Right lobe of liver (tissue), 6 donors: ENCODE measurements at regions not wholly inside any gene's neighbourhood (a gene's known extent, or its start where the extent isn't known, plus 50 kb on each side); places are given as distances from the start of the nearest gene placed in this dataset.

Experiments
- ATAC-seq, 4 donors: fragments of 200-7000 bp; cut with Tn5 transposase; one replicate each; pipeline ENCODE4 v1.9.1; 2020; ENCODE audit warnings: mild to moderate bottlenecking in 4 of 4, moderate library complexity in 4 of 4
- DNase-seq, 3 donors: peaks; one replicate each; pipeline ENCODE4 v3.0.0-alpha.2; 2020
- H3K27ac ChIP-seq, 3 donors: fragments of 200-600 bp; one replicate each; pipeline ENCODE4 v1.8.0; 2022
- H3K27me3 ChIP-seq, 2 donors: fragments of 200-600 bp; one replicate each; pipeline ENCODE4 v1.8.0; 2022
- H3K36me3 ChIP-seq, 4 donors: fragments of 200-600 bp; sonication (generic) in 1 of 4; one replicate each; pipeline versions ENCODE4 v1.5.1 to v1.8.0; 2017 to 2022; ENCODE audit warnings: control low read depth in 1 of 4
- H3K4me1 ChIP-seq, 4 donors: fragments of 200-600 bp; sonication (generic) in 1 of 4; one replicate each; pipeline versions ENCODE4 v1.5.1 to v1.8.0; 2017 to 2022; ENCODE audit warnings: control low read depth in 1 of 4
- H3K4me3 ChIP-seq, 3 donors: fragments of 200-600 bp; one replicate each; pipeline ENCODE4 v1.8.0; 2022
- H3K9me3 ChIP-seq, 4 donors: fragments of 200-600 bp; sonication (generic) in 1 of 4; one replicate each; pipeline versions ENCODE4 v1.5.1 to v1.8.0; 2017 to 2022; ENCODE audit warnings: control low read depth in 1 of 4
- CTCF ChIP-seq, 4 donors: fragments of 200-600 bp in 3 of 4; fragments of 450-650 bp in 1 of 4; IDR thresholded peaks; one replicate each; pipeline versions ENCODE4 v1.5.1 to v1.8.0; 2016 to 2022; ENCODE audit warnings: antibody characterized with exemption in 4 of 4, mild to moderate bottlenecking in 2 of 4
- POLR2A ChIP-seq: fragments of 450-650 bp; IDR thresholded peaks from one replicate; pipeline ENCODE4 v1.6.1; 2017; ENCODE audit warnings: antibody characterized with exemption, mild to moderate bottlenecking
- WGBS: methylation state at CpG from one replicate; pipeline ENCODE4 v1.1.6; 2018; ENCODE audit warnings: low coverage, low lambda C conversion rate; ENCODE audit not compliant: insufficient coverage; ENCODE audit errors: missing lambda C conversion rate; 5-methylcytosine and 5-hydroxymethylcytosine counted together
- intact Hi-C, 2 donors: fragments of 100-400 bp; cut with DNase I; formaldehyde crosslinking; loops; one replicate each; pipeline versions ENCODE4 v1.11.2 to v1.14.1; 2022
- donor health status: DM: no; HTN: yes; CAD: no.
- donor health status: DM: no; HTN: no; CAD: no.
- donor health status: DM: no; HTN: no; CAD: no.
- donor health status: DM: no; HTN: yes; CAD: no.
- donor health status: DM: no; HTN: yes; CAD: no.

- WGBS, result 35% methylated on average over 1 of the region's 1 CpG
- H3K27ac ChIP-seq, result no peak overlapping the region
- no peak for TF ChIP-seq CTCF (IDR thresholded peaks at IDR 0.05)
- TF ChIP-seq POLR2A, result no peak
- DNase-seq (no peak), ATAC-seq (no peak)
- no peaks in the 10 kb centered on the region for H3K36me3 ChIP-seq
- H3K4me3 ChIP-seq, result no peak overlapping the region
- intact Hi-C loops, result no loop called here
- H3K4me1 ChIP-seq, result no peaks in the 10 kb centered on the region
- H3K9me3 ChIP-seq, result no peaks in the 10 kb centered on the region
- H3K27me3 ChIP-seq, result no peaks in the 10 kb centered on the region
Measured at GRCh38 chr12:90888316-90888715, 66.7 kb downstream of the CCER1 start.

GRCh38 chr12:90883456-90883855, 71.5 kb downstream of the CCER1 start:
- 93% methylated on average over 4 of the region's 4 CpGs for WGBS
- TF ChIP-seq CTCF (IDR thresholded peaks at IDR 0.05), result no peak
- TF ChIP-seq POLR2A, result no peak
- DNase-seq (no peak), ATAC-seq (no peak)
- H3K9me3 ChIP-seq, result no peaks in the 10 kb centered on the region
- H3K4me3 ChIP-seq, result no peak overlapping the region
- no peak overlapping the region for H3K27ac ChIP-seq
- no peaks in the 10 kb centered on the region for H3K27me3 ChIP-seq
- H3K36me3 ChIP-seq, result no peaks in the 10 kb centered on the region
- intact Hi-C loops, result no loop called here
- H3K4me1 ChIP-seq, result no peaks in the 10 kb centered on the region

GRCh38 chr12:90871726-90872096, 83.3 kb downstream of the CCER1 start:
- WGBS, result 61% methylated on average over 2 of the region's 2 CpGs
- intact Hi-C loops, result no loop called here
- no peak for DNase-seq
- no peak for TF ChIP-seq CTCF (IDR thresholded peaks at IDR 0.05)
- no peak for TF ChIP-seq POLR2A
- Histone ChIP-seq H3K4me3 (no peak overlapping the region), H3K9me3 (no peaks in the 10 kb centered on the region), H3K36me3 (no peaks in the 10 kb centered on the region), H3K4me1 (no peaks in the 10 kb centered on the region), H3K27me3 (no peaks in the 10 kb centered on the region), H3K27ac (no peak overlapping the region)
- ATAC-seq, result no peak

GRCh38 chr12:90870971-90871725, 83.8 kb downstream of the CCER1 start:
- Histone ChIP-seq H3K27me3 (no peaks in the 10 kb centered on the region), H3K36me3 (no peaks in the 10 kb centered on the region), H3K9me3 (no peaks in the 10 kb centered on the region), H3K27ac (no peak overlapping the region), H3K4me3 (no peak overlapping the region), H3K4me1 (no peaks in the 10 kb centered on the region)
- intact Hi-C loops, result no loop called here
- WGBS, result 50% methylated on average over 1 of the region's 1 CpG
- no peak for DNase-seq
- no peak for TF ChIP-seq CTCF (IDR thresholded peaks at IDR 0.05)
- TF ChIP-seq POLR2A, result no peak
- ATAC-seq, result no peak
